GM12892 (cell line): ENCODE measurements at regions not wholly inside any gene's neighbourhood (a gene's known extent, or its start where the extent isn't known, plus 50 kb on each side); places are given as distances from the start of the nearest gene placed in this dataset.
"Not testable (repeated sequence)": the region's sequence is repeated elsewhere in the genome, so short reads cannot be mapped to it uniquely, and the experiment has no call there.

Experiments
- POLR2A ChIP-seq: IDR thresholded peaks from 2 replicates; pipeline ENCODE4 v1.6.1; 2011; ENCODE audit warnings: low read depth, low read length, control low read depth
- TAF1 ChIP-seq: IDR thresholded peaks from 2 replicates; pipeline ENCODE4 v1.6.1; 2011; ENCODE audit warnings: low read depth, mild to moderate bottlenecking, control low read depth, low read length, borderline replicate concordance

- TF ChIP-seq TAF1, POLR2A: not testable (repeated sequence)
Observed at GRCh38 chr9:97166496-97167138, 127.7 kb upstream of the CTSV start.
